MM.1S (cell line): ENCODE measurements at regions not wholly inside any gene's neighbourhood (a gene's known extent, or its start where the extent isn't known, plus 50 kb on each side); places are given as distances from the start of the nearest gene placed in this dataset.

Experiments used
- CTCF ChIP-seq: fragments of 300-600 bp; sonication (generic); IDR thresholded peaks from 2 replicates; pipeline ENCODE4 v1.5.1; 2016; ENCODE audit warnings: antibody characterized with exemption, low read length, mixed read lengths
- EZH2 ChIP-seq: fragments of 300-600 bp; sonication (generic); optimal IDR thresholded peaks from 2 replicates; pipeline ENCODE3; 2017; ENCODE audit warnings: low read depth, mild to moderate bottlenecking, antibody characterized with exemption, low read length, mixed read lengths
- EZH2phosphoT487 ChIP-seq: fragments of 300-600 bp; sonication (generic); IDR thresholded peaks from 2 replicates; pipeline ENCODE4 v1.6.1; 2018; ENCODE audit warnings: antibody characterized with exemption, low read length

GRCh38 chr2:19272039-19272438 lies 86.4 kb downstream of the OSR1 start:
- TF ChIP-seq CTCF, result no peak
- TF ChIP-seq EZH2, result no peak
- no peak for TF ChIP-seq EZH2phosphoT487
